ENCODE measurements at regions not wholly inside any gene's neighbourhood (a gene's known extent, or its start where the extent isn't known, plus 50 kb on each side); places are given as distances from the start of the nearest gene placed in this dataset.

DNA sequence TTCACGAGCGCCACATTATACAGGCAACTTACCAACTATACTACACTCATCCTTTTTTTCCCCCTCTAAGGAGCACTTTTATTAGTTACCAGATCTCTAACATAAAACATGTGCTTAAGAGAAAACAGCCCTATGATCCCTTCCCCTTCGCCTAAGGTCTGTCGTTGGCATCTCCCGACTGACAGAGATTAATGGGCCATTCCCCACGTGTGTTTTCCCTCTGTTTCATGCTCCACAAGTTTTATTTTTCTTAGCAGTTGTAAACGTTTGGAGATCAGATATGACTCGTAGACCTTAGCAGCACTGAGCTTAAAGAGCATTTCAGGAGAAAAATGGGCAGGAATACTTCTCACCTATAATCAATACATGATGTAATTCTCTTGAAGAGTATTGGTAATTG, 51.4 kb upstream of the FZD10 start:
- Histone ChIP-seq H3K9me3 (no peaks in the 10 kb centered on the region), H3K36me3 (no peaks in the 10 kb centered on the region), H3K4me3 (ENCODE audit: low read depth in 1 of 2, low read length in 1 of 2) (no peak overlapping the region), H3K27ac (no peak overlapping the region), H3K4me1 (ENCODE audit: control insufficient read depth in 1 of 2, insufficient read depth in 1 of 2, low read depth in 1 of 2, low read length in 1 of 2) (no peaks in the 10 kb centered on the region), H3K27me3 (no peaks in the 10 kb centered on the region)
- TF ChIP-seq, protein P1, sequence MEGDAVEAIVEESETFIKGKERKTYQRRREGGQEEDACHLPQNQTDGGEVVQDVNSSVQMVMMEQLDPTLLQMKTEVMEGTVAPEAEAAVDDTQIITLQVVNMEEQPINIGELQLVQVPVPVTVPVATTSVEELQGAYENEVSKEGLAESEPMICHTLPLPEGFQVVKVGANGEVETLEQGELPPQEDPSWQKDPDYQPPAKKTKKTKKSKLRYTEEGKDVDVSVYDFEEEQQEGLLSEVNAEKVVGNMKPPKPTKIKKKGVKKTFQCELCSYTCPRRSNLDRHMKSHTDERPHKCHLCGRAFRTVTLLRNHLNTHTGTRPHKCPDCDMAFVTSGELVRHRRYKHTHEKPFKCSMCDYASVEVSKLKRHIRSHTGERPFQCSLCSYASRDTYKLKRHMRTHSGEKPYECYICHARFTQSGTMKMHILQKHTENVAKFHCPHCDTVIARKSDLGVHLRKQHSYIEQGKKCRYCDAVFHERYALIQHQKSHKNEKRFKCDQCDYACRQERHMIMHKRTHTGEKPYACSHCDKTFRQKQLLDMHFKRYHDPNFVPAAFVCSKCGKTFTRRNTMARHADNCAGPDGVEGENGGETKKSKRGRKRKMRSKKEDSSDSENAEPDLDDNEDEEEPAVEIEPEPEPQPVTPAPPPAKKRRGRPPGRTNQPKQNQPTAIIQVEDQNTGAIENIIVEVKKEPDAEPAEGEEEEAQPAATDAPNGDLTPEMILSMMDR (IDR thresholded peaks at IDR 0.05): no peak

DNA sequence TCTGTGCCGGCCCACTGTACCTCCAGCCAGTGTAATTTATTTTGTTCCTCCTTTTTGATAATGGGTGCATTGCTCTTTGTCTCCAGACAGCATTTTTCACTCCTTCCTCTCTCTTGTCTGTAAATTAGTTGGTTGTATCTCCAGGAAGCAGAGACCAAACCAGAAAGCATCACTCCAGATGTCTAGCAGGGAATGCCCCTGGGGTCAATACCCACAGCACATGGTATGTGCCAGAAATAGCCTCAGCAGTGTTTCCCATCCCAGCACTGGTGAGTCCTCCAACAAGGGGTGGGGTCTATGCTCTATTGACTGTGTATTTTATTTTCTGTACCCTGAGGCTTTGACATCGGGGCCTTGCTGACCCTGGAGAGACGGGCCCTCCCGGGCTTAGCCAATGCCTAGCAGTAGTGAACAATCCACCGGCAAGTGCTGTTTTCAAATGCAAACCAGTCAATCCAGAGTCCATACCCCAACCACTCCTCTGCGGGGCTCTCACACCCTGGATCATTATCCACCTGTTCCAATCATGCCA, 50.2 kb upstream of the FZD10 start:
- Histone ChIP-seq H3K4me3 (ENCODE audit: low read depth in 1 of 2, low read length in 1 of 2) (no peak overlapping the region), H3K27me3 (no peaks in the 10 kb centered on the region), H3K27ac (no peak overlapping the region), H3K9me3 (no peaks in the 10 kb centered on the region), H3K36me3 (no peaks in the 10 kb centered on the region), H3K4me1 (ENCODE audit: control insufficient read depth in 1 of 2, insufficient read depth in 1 of 2, low read depth in 1 of 2, low read length in 1 of 2) (no peaks in the 10 kb centered on the region)
- TF ChIP-seq, protein P1 (IDR thresholded peaks at IDR 0.05): no peak
